ENCODE measurements at regions not wholly inside any gene's neighbourhood (a gene's known extent, or its start where the extent isn't known, plus 50 kb on each side); places are given as distances from the start of the nearest gene placed in this dataset.
"Not testable (repeated sequence)": the region's sequence is repeated elsewhere in the genome, so short reads cannot be mapped to it uniquely, and the experiment has no call there.

- no peak for DNase-seq
Measured at GRCh38 chr6:37580176-37580955, 80.7 kb upstream of the CCDC167 start.

GRCh38 chr6:37579444-37580067 is 79.9 kb upstream of the CCDC167 start:
- DNase-seq, result no peak

GRCh38 chr6:37578104-37578503 is 78.4 kb upstream of the CCDC167 start:
- DNase-seq, result no peak

GRCh38 chr6:37576336-37576737 is 76.6 kb upstream of the CCDC167 start:
- DNase-seq, result no peak

- no peak for DNase-seq
Measured at GRCh38 chr6:37575221-37575620, 75.5 kb upstream of the CCDC167 start.

GRCh38 chr6:37572334-37572733 is 72.6 kb upstream of the CCDC167 start:
- DNase-seq, result no peak

GRCh38 chr6:37570482-37571133 is 70.9 kb upstream of the CCDC167 start:
- DNase-seq, result no peak

GRCh38 chr6:37569743-37570481 is 70.2 kb upstream of the CCDC167 start:
- no peak for DNase-seq

GRCh38 chr6:37569317-37569716 is 69.6 kb upstream of the CCDC167 start:
- DNase-seq, result no peak

GRCh38 chr6:37566950-37567349 is 67.3 kb upstream of the CCDC167 start:
- DNase-seq, result no peak

GRCh38 chr6:37566111-37566949 is 66.6 kb upstream of the CCDC167 start:
- DNase-seq, result peak in 51 of 56 donors; percentile 12 to 86 (median 55)

- peak in 43 of 56 donors; percentile 18 to 70 (median 52) for DNase-seq
Measured at GRCh38 chr6:37565267-37566110, 65.8 kb upstream of the CCDC167 start.

- DNase-seq, result not testable (repeated sequence)
Measured at GRCh38 chr6:37562926-37563288, 63.2 kb upstream of the CCDC167 start.

GRCh38 chr6:37561361-37561760 is 61.7 kb upstream of the CCDC167 start:
- no peak for DNase-seq

- no peak for DNase-seq
Measured at GRCh38 chr6:37560737-37561103, 61.0 kb upstream of the CCDC167 start.

GRCh38 chr6:37559501-37559900 is 59.8 kb upstream of the CCDC167 start:
- no peak for DNase-seq

- DNase-seq, result no peak
Measured at GRCh38 chr6:37559050-37559449, 59.4 kb upstream of the CCDC167 start.

- no peak for DNase-seq
Measured at GRCh38 chr6:37558646-37559045, 59.0 kb upstream of the CCDC167 start.

- DNase-seq, result no peak
Measured at GRCh38 chr6:37558168-37558567, 58.5 kb upstream of the CCDC167 start.

GRCh38 chr6:37557645-37558114 is 58.0 kb upstream of the CCDC167 start:
- no peak for DNase-seq
